Testis (tissue), 2 donors: ENCODE measurements at regions not wholly inside any gene's neighbourhood (a gene's known extent, or its start where the extent isn't known, plus 50 kb on each side); places are given as distances from the start of the nearest gene placed in this dataset.

ENCODE experiments used
- CTCF ChIP-seq, 3 experiments: fragments of 450-650 bp in 2 of 3; fragments of 200-600 bp in 1 of 3; sonication (generic) in 1 of 3; IDR thresholded peaks; one replicate each; pipeline ENCODE4 v1.5.1; 2016 to 2019; ENCODE audit warnings: antibody characterized with exemption in 3 of 3, mild to moderate bottlenecking in 2 of 3, moderate library complexity in 1 of 3
- POLR2A ChIP-seq: fragments of 450-650 bp; IDR thresholded peaks from one replicate; pipeline ENCODE4 v1.6.1; 2017; ENCODE audit warnings: antibody characterized with exemption, mild to moderate bottlenecking, moderate library complexity

GRCh38 chr12:126108247-126108646 lies 1043.0 kb downstream of the AACS start:
- TF ChIP-seq CTCF (IDR thresholded peaks at IDR 0.05) (no peak), POLR2A (no peak)
